ENCODE measurements at regions not wholly inside any gene's neighbourhood (a gene's known extent, or its start where the extent isn't known, plus 50 kb on each side); places are given as distances from the start of the nearest gene placed in this dataset.

DNA sequence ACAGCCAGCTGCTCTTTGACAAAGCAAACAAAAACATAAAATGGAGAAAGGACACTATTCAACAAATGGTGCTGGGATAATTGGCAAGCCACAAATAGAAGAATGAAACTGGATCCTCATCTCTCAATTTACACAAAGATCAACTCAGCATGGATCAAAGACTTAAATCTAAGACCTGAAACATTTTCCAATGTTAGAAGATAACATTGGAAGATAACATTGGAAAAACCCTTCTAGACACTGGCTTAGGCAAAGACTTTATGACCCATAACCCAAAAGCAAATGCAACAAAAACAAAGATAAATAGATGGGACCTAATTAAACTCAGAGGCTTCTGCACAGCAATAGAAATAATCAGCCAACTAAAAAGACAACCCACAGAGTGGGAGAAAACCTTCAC is 425.7 kb upstream of the SEMA3D start:
- TF ChIP-seq CTCF (IDR thresholded peaks at IDR 0.05) (no peak), POLR2A (IDR thresholded peaks at IDR 0.05) (no peak)

All from heart left ventricle (tissue), 13 donors.